ENCODE measurements at regions not wholly inside any gene's neighbourhood (a gene's known extent, or its start where the extent isn't known, plus 50 kb on each side); places are given as distances from the start of the nearest gene placed in this dataset.

DNA sequence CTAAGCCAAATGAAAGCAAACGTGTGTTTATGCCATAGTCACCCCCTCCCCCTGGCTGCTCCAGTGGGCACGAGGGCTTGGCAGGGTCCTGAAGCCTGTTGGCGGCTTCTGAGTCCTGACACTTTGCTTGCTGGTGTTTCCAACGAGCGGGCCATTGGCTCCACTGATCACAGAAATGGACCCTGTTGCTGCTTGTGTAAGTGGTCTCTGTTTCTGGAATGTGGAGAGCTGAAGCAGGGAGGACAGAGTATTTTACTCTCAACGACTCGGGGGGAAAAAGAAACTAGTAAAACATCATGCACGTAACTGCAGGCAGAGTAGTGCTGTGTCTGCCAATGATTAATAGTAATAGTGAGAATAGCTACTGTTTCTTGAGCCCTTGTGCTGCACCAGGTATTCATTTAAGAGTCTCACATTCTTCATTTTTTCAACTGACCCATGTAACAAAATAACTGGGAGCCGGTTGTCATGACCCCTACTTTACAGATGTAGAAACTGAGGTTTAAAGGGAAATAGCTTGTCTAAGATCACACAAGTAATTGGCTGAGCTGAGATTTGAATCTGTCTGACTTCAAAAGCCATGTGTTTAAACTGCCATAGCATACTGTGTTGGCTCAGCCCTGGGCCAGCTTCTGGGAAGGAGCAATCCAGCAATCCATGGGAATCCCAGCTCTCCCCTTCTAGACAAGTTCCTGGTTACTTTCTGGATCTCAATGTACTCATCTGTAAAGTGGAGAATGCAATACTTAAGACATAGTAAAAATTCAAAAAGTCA, 526.7 kb downstream of the INSC start:
- no peaks in the 10 kb centered on the region for H3K9me3 ChIP-seq
- no peaks in the 10 kb centered on the region for H3K27me3 ChIP-seq
- no peak for DNase-seq (ENCODE audit: low spot score in 2 of 2)
- H3K27ac ChIP-seq = no peak overlapping the region
- no peaks in the 10 kb centered on the region for H3K36me3 ChIP-seq
- intact Hi-C loops (cut with DNase I) = no loop called here
- no peak overlapping the region for H3K4me3 ChIP-seq
- H3K4me1 ChIP-seq = no peaks in the 10 kb centered on the region
- TF ChIP-seq, protein P1, sequence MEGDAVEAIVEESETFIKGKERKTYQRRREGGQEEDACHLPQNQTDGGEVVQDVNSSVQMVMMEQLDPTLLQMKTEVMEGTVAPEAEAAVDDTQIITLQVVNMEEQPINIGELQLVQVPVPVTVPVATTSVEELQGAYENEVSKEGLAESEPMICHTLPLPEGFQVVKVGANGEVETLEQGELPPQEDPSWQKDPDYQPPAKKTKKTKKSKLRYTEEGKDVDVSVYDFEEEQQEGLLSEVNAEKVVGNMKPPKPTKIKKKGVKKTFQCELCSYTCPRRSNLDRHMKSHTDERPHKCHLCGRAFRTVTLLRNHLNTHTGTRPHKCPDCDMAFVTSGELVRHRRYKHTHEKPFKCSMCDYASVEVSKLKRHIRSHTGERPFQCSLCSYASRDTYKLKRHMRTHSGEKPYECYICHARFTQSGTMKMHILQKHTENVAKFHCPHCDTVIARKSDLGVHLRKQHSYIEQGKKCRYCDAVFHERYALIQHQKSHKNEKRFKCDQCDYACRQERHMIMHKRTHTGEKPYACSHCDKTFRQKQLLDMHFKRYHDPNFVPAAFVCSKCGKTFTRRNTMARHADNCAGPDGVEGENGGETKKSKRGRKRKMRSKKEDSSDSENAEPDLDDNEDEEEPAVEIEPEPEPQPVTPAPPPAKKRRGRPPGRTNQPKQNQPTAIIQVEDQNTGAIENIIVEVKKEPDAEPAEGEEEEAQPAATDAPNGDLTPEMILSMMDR (IDR thresholded peaks at IDR 0.05) = no peak

DNA sequence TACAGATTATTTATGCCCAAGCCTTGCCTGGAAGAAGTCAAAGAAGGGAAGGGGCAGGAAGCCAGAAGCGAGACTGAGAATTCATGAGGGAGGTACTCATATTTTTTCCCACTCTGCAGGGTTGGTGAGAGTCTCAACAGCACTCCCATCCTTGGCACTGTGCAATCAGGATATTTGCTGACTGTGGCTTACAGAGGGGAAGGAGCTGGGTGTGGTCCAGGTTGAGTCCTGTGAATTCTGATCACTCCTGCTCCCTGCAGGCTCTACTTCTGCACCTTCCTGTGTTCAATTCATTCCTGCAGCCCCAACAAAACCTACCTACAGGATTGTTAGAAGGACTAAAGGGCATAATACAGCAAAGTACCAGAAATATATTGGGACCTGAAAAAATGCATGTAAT, 530.5 kb downstream of the INSC start:
- intact Hi-C loops (cut with DNase I) = no loop called here

DNA sequence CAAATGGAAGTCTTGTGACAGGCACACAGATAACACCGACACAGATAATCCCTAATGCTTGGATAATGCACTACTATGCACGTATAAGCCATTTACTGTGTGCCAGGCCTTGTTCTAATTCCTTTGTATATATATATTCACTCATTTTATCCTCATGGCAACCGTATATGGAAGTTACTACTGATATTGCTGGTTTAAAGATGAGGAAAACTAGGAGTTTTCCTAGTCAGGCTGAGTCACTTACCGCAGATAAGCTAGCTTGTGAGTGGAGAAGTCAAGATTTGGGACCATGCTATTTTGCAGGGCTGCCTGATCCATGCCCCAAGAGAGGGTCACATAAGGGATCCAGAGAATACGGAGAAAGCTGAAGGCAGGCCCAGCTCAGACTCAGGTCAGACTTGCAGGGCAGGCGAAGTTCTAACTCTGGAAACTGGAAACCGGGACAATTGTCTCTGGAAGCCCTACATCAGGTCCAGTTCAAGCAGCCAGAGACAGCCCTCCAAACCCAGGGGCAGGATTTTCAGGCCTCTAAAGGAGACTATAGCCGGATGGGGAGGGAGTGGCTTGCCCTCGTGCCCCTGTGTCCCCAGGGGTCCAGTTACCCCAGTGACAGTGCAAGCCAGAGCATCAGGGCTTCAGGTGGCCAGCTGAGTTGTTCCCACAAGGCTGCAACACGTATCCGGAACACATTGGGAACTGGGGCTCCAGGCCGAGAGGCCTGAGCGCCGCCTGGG, 534.8 kb downstream of the INSC start:
- TF ChIP-seq, protein P1 (IDR thresholded peaks at IDR 0.05) = no peak
- Histone ChIP-seq H3K4me3 (no peak overlapping the region), H3K27ac (peak overlapping the region in 1 of 2 donors; percentile 40), H3K27me3 (no peaks in the 10 kb centered on the region), H3K36me3 (no peaks in the 10 kb centered on the region), H3K4me1 (peaks cover 0 to 3% of the 10 kb centered on the region in 2 donors), H3K9me3 (no peaks in the 10 kb centered on the region)
- intact Hi-C loops (cut with DNase I) = loop anchor here (2.0 to 10.0 kb wide), 3 partner anchors 165 to 957 kb away; no protein-coding TSS in a partner anchor
- DNase-seq (ENCODE audit: low spot score in 2 of 2) = no peak

More for the DNA sequence above, 530.5 kb downstream of the INSC start:
- TF ChIP-seq, protein P1 (IDR thresholded peaks at IDR 0.05) = no peak
- H3K4me3 ChIP-seq = no peak overlapping the region
- H3K4me1 ChIP-seq = no peaks in the 10 kb centered on the region
- no peaks in the 10 kb centered on the region for H3K9me3 ChIP-seq
- DNase-seq (ENCODE audit: low spot score in 2 of 2) = no peak
- no peaks in the 10 kb centered on the region for H3K36me3 ChIP-seq
- H3K27me3 ChIP-seq = no peaks in the 10 kb centered on the region
- no peak overlapping the region for H3K27ac ChIP-seq

DNA sequence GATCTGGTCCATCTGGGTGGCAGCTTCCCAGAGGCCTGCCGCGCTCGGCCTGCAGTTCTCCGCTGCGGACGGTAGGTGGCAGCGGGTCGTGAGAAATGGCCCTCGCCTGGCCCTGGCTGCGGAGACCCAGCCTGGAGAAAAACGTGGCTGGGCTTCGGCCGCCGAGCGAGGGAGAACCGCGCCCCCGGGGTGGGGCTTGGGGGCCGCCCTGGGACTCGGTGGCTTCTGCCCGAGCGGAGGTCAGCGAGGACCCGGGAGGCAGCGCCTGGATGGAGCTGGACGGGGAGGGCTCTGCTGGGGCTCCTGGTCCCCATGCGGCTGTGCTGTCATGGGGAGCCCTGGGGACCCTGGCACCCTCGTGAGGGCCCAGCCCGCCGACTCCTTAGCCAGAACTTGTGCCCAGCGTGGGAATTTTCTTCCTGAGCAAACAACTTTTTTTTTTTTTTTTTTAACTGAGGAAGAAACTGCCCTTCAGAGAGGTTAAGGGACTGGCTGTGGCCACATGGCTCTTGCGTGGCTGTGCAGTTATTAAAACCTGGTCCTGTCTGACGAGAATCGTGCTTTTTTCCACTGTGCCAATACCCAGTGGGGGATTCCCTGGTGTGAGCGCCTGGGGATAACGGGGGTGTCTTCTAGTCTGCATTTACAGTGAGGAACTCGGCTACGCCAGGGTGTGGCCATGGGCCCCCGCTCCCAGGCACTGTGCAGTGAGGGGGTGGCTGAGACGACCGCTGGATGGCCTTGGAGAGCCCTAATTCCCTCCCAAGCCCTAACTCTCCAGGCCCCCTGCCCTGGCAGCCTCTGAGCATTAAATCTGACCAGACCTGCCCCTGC, 535.6 kb downstream of the INSC start:
- peak overlapping the region; percentile 39 to 51 for H3K27ac ChIP-seq
- intact Hi-C loops (cut with DNase I) = loop anchor here (2.0 to 10.0 kb wide), 3 partner anchors 164 to 956 kb away; no protein-coding TSS in a partner anchor
- peak; percentile 53 to 96 for DNase-seq (ENCODE audit: low spot score in 2 of 2)
- TF ChIP-seq, protein P1 (IDR thresholded peaks at IDR 0.05) = peak; percentile 94 to 99 (median 99)
- peaks cover 0 to 3% of the 10 kb centered on the region in 2 donors for H3K4me1 ChIP-seq
- peak overlapping the region; percentile 59 for H3K4me3 ChIP-seq
- no peaks in the 10 kb centered on the region for H3K27me3 ChIP-seq
- H3K9me3 ChIP-seq = no peaks in the 10 kb centered on the region
- H3K36me3 ChIP-seq = no peaks in the 10 kb centered on the region

DNA sequence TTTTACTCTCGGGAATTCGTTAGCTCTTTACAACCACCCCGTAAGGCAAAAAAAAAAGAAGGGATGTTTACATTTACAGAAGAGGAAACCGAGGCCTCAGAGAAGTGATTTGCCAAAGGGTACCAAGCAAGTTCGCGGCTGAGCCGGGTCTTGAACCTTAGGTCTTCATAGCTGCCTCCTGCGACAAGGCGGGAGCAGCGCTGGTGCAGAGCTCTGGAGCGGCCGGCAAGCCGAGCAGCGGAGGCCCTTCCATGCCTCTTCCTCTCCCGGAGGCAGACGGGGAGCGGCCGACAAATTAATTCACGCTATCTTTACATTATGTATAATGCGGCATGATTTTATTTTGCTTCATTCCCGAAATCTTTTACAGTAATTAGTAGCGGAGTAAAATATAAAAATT, 536.3 kb downstream of the INSC start:
- H3K4me3 ChIP-seq = no peak overlapping the region
- H3K9me3 ChIP-seq = no peaks in the 10 kb centered on the region
- intact Hi-C loops (cut with DNase I) = loop anchor here (2.0 to 10.0 kb wide), 3 partner anchors 164 to 956 kb away; no protein-coding TSS in a partner anchor
- TF ChIP-seq, protein P1 (IDR thresholded peaks at IDR 0.05) = no peak
- H3K27ac ChIP-seq = no peak overlapping the region
- H3K36me3 ChIP-seq = no peaks in the 10 kb centered on the region
- H3K27me3 ChIP-seq = no peaks in the 10 kb centered on the region
- peaks cover 0 to 3% of the 10 kb centered on the region in 2 donors for H3K4me1 ChIP-seq
- no peak for DNase-seq (ENCODE audit: low spot score in 2 of 2)

Data from ascending aorta (tissue), 2 donors.